Mesothelial cell of epicardium (in vitro differentiated cells): ENCODE measurements at regions not wholly inside any gene's neighbourhood (a gene's known extent, or its start where the extent isn't known, plus 50 kb on each side); places are given as distances from the start of the nearest gene placed in this dataset.

Experiments used
- DNase-seq, 2 experiments: peaks; one replicate each; pipeline ENCODE4 v3.0.0; 2021; ENCODE audit warnings: low spot score in 2 of 2; ENCODE audit not compliant: unreplicated experiment in 2 of 2
- H3K27ac Mint-ChIP-seq: 2 replicates; pipeline ENCODE4 v1.8.0; 2021; ENCODE audit warnings: mixed read lengths
- H3K27me3 Mint-ChIP-seq: 2 replicates; pipeline ENCODE4 v1.8.0; 2021; ENCODE audit warnings: low read depth, mixed read lengths
- H3K36me3 Mint-ChIP-seq: 2 replicates; pipeline ENCODE4 v1.8.0; 2021; ENCODE audit warnings: mixed read lengths
- H3K4me1 Mint-ChIP-seq: 2 replicates; pipeline ENCODE4 v1.8.0; 2021; ENCODE audit warnings: mixed read lengths
- H3K4me3 Mint-ChIP-seq: 2 replicates; pipeline ENCODE4 v1.8.0; 2021; ENCODE audit warnings: mild to moderate bottlenecking, moderate library complexity, mixed read lengths
- H3K9me3 Mint-ChIP-seq: 2 replicates; pipeline ENCODE4 v1.8.0; 2021; ENCODE audit warnings: mixed read lengths
- CTCF ChIP-seq: fragments of 200-600 bp; sonication (generic); IDR thresholded peaks from one replicate; pipeline ENCODE4 v1.5.0; 2021; ENCODE audit warnings: antibody characterized with exemption; ENCODE audit not compliant: unreplicated experiment

GRCh38 chr6:10310330-10310653 lies 104.6 kb downstream of the TFAP2A start:
- Mint-ChIP-seq H3K27ac (peak overlapping the region; percentile 70), H3K4me1 (peaks cover 50% of the 10 kb centered on the region), H3K27me3 (no peaks in the 10 kb centered on the region), H3K36me3 (no peaks in the 10 kb centered on the region), H3K4me3 (no peak overlapping the region), H3K9me3 (no peaks in the 10 kb centered on the region)
- no peak for TF ChIP-seq CTCF
- no peak for DNase-seq

GRCh38 chr6:10309457-10310329 lies 105.2 kb downstream of the TFAP2A start:
- Mint-ChIP-seq H3K4me3 (no peak overlapping the region), H3K36me3 (no peaks in the 10 kb centered on the region), H3K9me3 (no peaks in the 10 kb centered on the region), H3K4me1 (peaks cover 44% of the 10 kb centered on the region), H3K27ac (peak overlapping the region; percentile 70), H3K27me3 (no peaks in the 10 kb centered on the region)
- DNase-seq: no peak
- TF ChIP-seq CTCF: no peak

DNA sequence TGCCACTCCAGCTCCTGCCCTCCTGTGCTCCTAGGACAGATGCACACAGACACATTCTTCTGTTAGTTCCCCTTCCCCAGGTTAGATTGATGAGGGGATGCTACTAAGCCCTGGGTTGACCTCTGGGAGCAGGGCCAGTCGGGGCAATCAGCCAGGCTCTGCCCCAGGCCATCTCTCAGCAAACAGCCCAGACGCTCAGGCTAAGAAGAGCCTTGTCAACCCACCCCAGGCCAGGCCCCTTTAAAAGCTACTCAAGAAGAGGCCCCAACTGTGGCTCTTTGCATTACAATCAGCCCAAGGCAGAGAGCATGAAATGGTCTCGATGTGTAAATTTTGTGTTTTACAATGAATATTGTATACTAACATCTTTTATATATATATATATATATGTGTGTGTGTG lies 107.4 kb downstream of the TFAP2A start:
- H3K27ac Mint-ChIP-seq: no peak overlapping the region
- TF ChIP-seq CTCF: no peak
- peaks cover 26% of the 10 kb centered on the region for H3K4me1 Mint-ChIP-seq
- no peak for DNase-seq
- no peaks in the 10 kb centered on the region for H3K27me3 Mint-ChIP-seq
- H3K36me3 Mint-ChIP-seq: no peaks in the 10 kb centered on the region
- H3K9me3 Mint-ChIP-seq: no peaks in the 10 kb centered on the region
- no peak overlapping the region for H3K4me3 Mint-ChIP-seq

DNA sequence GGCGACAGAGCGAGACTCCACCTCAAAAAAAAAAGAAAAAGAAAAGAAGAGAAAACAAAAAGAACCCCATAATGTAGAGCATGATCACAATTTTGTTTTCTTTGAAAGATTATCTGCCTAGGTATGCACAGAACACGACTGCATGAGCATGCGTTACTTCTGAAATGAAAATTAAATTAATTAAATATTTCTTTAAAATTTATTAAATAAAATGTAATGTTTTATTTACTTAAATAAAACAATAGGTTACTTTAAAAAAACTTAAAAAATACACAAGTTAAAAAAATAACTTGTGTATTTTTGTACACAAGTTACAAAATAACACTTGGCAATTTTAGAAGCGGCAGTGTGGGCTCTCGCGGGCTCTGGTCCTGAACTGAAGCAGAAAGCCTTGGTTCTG lies 107.8 kb downstream of the TFAP2A start:
- no peak for DNase-seq
- H3K27me3 Mint-ChIP-seq: no peaks in the 10 kb centered on the region
- H3K9me3 Mint-ChIP-seq: no peaks in the 10 kb centered on the region
- H3K4me1 Mint-ChIP-seq: peaks cover 25% of the 10 kb centered on the region
- H3K36me3 Mint-ChIP-seq: no peaks in the 10 kb centered on the region
- H3K27ac Mint-ChIP-seq: no peak overlapping the region
- TF ChIP-seq CTCF: no peak
- H3K4me3 Mint-ChIP-seq: no peak overlapping the region

GRCh38 chr6:10305790-10306415 lies 109.0 kb downstream of the TFAP2A start:
- Mint-ChIP-seq H3K27ac (no peak overlapping the region), H3K9me3 (no peaks in the 10 kb centered on the region), H3K36me3 (no peaks in the 10 kb centered on the region), H3K4me1 (peaks cover 23% of the 10 kb centered on the region), H3K27me3 (no peaks in the 10 kb centered on the region), H3K4me3 (no peak overlapping the region)
- no peak for TF ChIP-seq CTCF
- DNase-seq: no peak
